ENCODE measurements at regions not wholly inside any gene's neighbourhood (a gene's known extent, or its start where the extent isn't known, plus 50 kb on each side); places are given as distances from the start of the nearest gene placed in this dataset.

DNA sequence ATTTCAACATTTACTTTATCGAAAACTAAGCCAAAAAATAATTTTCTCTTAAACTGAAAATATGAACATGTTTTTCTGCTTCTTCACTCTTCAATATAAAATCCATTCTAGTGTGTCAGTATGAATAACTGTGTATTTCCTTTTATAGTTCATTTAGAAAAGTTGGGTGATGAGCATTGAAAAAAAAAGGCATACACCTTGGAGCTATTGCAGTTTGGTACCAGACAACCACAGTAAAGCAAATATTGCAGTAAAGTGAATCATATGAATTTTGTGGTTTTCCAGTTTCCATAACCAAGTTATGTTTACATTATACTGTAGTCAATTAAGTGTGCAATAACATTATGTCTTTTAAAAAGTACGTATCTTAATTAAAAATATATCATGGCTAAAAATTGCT lies 195.0 kb upstream of the FOXG1 start:
- Histone ChIP-seq H3K36me3 (no peaks in the 10 kb centered on the region), H3K4me3 (no peak overlapping the region), H3K9me3 (peaks cover 0 to 35% (median 8%) of the 10 kb centered on the region in 11 donors), H3K27ac (no peak overlapping the region), H3K4me1 (no peaks in the 10 kb centered on the region), H3K27me3 (no peaks in the 10 kb centered on the region)
- TF ChIP-seq, protein P1, sequence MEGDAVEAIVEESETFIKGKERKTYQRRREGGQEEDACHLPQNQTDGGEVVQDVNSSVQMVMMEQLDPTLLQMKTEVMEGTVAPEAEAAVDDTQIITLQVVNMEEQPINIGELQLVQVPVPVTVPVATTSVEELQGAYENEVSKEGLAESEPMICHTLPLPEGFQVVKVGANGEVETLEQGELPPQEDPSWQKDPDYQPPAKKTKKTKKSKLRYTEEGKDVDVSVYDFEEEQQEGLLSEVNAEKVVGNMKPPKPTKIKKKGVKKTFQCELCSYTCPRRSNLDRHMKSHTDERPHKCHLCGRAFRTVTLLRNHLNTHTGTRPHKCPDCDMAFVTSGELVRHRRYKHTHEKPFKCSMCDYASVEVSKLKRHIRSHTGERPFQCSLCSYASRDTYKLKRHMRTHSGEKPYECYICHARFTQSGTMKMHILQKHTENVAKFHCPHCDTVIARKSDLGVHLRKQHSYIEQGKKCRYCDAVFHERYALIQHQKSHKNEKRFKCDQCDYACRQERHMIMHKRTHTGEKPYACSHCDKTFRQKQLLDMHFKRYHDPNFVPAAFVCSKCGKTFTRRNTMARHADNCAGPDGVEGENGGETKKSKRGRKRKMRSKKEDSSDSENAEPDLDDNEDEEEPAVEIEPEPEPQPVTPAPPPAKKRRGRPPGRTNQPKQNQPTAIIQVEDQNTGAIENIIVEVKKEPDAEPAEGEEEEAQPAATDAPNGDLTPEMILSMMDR (IDR thresholded peaks at IDR 0.05) = no peak
- no peak for ATAC-seq
- DNase-seq = no peak
- 82 to 84% methylated on average over 2 of the region's 2 CpGs for WGBS, 2 donors
- intact Hi-C loops (cut with DNase I) = no loop called here

DNA sequence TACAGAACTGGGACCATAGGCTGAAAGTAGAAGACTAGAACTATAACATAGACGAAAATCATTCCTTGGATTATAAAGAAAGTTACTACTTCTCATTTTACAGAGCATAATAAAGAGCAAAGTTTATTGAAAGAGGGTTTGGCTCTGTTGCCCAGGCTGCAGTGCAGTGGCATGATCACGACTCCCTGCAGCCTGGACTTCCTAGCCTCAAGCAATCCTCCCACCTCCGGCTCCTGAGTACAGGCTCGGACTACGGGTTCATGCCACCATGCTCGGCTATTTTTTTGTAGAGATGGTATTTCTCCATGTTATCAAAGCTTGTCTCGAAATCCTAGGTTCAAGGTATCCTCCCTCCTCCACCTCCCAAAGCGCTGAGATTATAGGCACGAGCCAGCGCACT lies 190.1 kb upstream of the FOXG1 start:
- H3K9me3 ChIP-seq = peaks cover 0 to 35% (median 8%) of the 10 kb centered on the region in 11 donors
- H3K4me3 ChIP-seq = no peak overlapping the region
- no peak for DNase-seq
- TF ChIP-seq, protein P1 (IDR thresholded peaks at IDR 0.05) = no peak
- no peaks in the 10 kb centered on the region for H3K4me1 ChIP-seq
- intact Hi-C loops (cut with DNase I) = no loop called here
- WGBS, 2 donors = 75 to 78% methylated on average over 10 of the region's 10 CpGs
- no peak for ATAC-seq
- H3K36me3 ChIP-seq = no peaks in the 10 kb centered on the region
- no peaks in the 10 kb centered on the region for H3K27me3 ChIP-seq
- H3K27ac ChIP-seq = no peak overlapping the region

DNA sequence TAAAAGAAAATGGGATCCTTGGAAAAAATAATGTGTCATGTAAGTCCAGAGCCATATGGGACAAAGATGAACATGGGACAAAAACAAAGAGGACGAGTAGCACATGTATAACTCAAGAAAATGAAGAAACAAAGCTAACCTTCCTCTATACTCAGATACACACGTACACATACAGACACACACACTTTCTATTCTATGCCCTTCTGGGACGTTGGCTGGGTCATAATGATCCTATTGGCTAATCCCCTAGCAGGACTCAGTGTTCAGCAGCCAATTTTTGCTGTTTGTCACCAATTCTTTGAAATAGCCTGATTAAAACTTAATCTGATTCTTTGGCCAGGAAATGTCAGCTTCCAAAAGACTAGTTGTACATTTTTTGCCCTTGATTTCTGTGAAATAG lies 189.4 kb upstream of the FOXG1 start:
- ATAC-seq (no peak), DNase-seq (no peak)
- Histone ChIP-seq H3K36me3 (no peaks in the 10 kb centered on the region), H3K9me3 (peaks cover 0 to 29% (median 8%) of the 10 kb centered on the region in 11 donors), H3K27ac (no peak overlapping the region), H3K27me3 (no peaks in the 10 kb centered on the region), H3K4me1 (no peaks in the 10 kb centered on the region), H3K4me3 (no peak overlapping the region)
- TF ChIP-seq, protein P1 (IDR thresholded peaks at IDR 0.05) = no peak
- 49 to 52% methylated on average over 3 of the region's 3 CpGs for WGBS, 2 donors
- intact Hi-C loops (cut with DNase I) = no loop called here

DNA sequence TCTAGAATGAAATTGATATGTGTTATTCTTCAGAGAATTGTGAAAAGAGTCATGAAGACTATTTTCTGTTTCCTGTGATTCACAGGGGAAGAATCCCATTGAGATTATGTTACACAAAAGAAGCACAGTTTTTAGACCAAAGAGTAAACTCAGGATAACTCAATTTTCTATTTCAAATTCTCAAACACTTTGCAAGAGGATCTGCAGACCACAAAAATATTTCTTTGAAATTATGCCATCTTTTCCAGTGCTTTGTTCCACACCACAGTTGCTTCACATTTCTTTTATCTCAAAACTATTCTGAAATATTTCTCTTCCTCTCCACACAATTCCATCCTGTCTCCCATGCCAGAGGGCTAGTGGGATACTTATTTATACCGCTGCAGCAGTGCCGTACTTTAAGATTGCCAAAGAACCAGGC lies 188.9 kb upstream of the FOXG1 start:
- TF ChIP-seq, protein P1 (IDR thresholded peaks at IDR 0.05) = no peak
- Histone ChIP-seq H3K36me3 (no peaks in the 10 kb centered on the region), H3K27ac (no peak overlapping the region), H3K9me3 (peaks cover 0 to 24% (median 8%) of the 10 kb centered on the region in 11 donors), H3K4me1 (no peaks in the 10 kb centered on the region), H3K4me3 (no peak overlapping the region), H3K27me3 (no peaks in the 10 kb centered on the region)
- WGBS, 2 donors = 57 to 66% methylated on average over 2 of the region's 2 CpGs
- no peak for ATAC-seq
- intact Hi-C loops (cut with DNase I) = no loop called here
- DNase-seq = no peak

Measured in heart right ventricle (tissue), 16 donors.